Esophagus muscularis mucosa (tissue), 4 donors: ENCODE measurements at regions not wholly inside any gene's neighbourhood (a gene's known extent, or its start where the extent isn't known, plus 50 kb on each side); places are given as distances from the start of the nearest gene placed in this dataset.

Experiments used
- DNase-seq: peaks from one replicate; pipeline ENCODE4 v3.0.0-alpha.2; 2017; ENCODE audit errors: extremely low spot score
- H3K27ac ChIP-seq, 4 donors: fragments of 200-600 bp; sonication (generic); replicated peaks in 1 of 4; 1 replicate in 3 of 4; 2 replicates in 1 of 4; pipeline ENCODE4 v1.5.1; 2016 to 2019; ENCODE audit warnings: mild to moderate bottlenecking in 1 of 4
- H3K27me3 ChIP-seq, 4 donors: fragments of 200-600 bp; sonication (generic); one replicate each; pipeline versions ENCODE4 v1.5.1 to v1.6.0; 2016 to 2019
- H3K36me3 ChIP-seq, 4 donors: fragments of 200-600 bp; sonication (generic); one replicate each; pipeline ENCODE4 v1.5.1; 2016 to 2019
- H3K4me1 ChIP-seq, 4 donors: fragments of 200-600 bp; sonication (generic); one replicate each; pipeline ENCODE4 v1.5.1; 2016 to 2019
- H3K4me3 ChIP-seq, 4 donors: fragments of 200-600 bp; sonication (generic); 1 replicate in 2 of 4; 2 replicates in 2 of 4; pipeline ENCODE4 v1.5.1; 2016 to 2019; ENCODE audit warnings: mild to moderate bottlenecking in 4 of 4, moderate library complexity in 1 of 4
- H3K9me3 ChIP-seq, 4 donors: fragments of 200-600 bp; sonication (generic); 1 replicate in 3 of 4; 2 replicates in 1 of 4; pipeline ENCODE4 v1.5.1; 2016 to 2019
- CTCF ChIP-seq, 3 experiments: fragments of 200-600 bp in 2 of 3; fragments of 450-650 bp in 1 of 3; sonication (generic) in 2 of 3; IDR thresholded peaks; one replicate each; pipeline ENCODE4 v1.5.1; 2017 to 2019; ENCODE audit warnings: antibody characterized with exemption in 3 of 3, mild to moderate bottlenecking in 2 of 3, moderate library complexity in 1 of 3
- EP300 ChIP-seq: sonication (generic); formaldehyde crosslinking; IDR thresholded peaks from one replicate; pipeline ENCODE4 v1.6.1; 2017; ENCODE audit warnings: antibody characterized with exemption
- POLR2A ChIP-seq: fragments of 450-650 bp; IDR thresholded peaks from one replicate; pipeline ENCODE4 v1.6.1; 2017; ENCODE audit warnings: antibody characterized with exemption, moderate library complexity, mild to moderate bottlenecking, low read depth
- POLR2AphosphoS5 ChIP-seq, 2 donors: sonication (generic); formaldehyde crosslinking; IDR thresholded peaks; one replicate each; pipeline ENCODE4 v1.6.1; 2017; ENCODE audit warnings: antibody characterized with exemption in 2 of 2
- WGBS: methylation state at CpG from one replicate; pipeline ENCODE4 v1.1.5; 2018; 5-methylcytosine and 5-hydroxymethylcytosine counted together
- intact Hi-C: fragments of 100-400 bp; cut with DNase I; formaldehyde crosslinking; loops from one replicate; pipeline ENCODE4 v1.15.1; 2023

- H3K27me3 ChIP-seq: no peaks in the 10 kb centered on the region
- DNase-seq: no peak
- TF ChIP-seq CTCF (IDR thresholded peaks at IDR 0.05): no peak
- no peak for TF ChIP-seq POLR2AphosphoS5 (IDR thresholded peaks at IDR 0.05)
- TF ChIP-seq POLR2A: no peak
- no peak for TF ChIP-seq EP300
- H3K36me3 ChIP-seq: no peaks in the 10 kb centered on the region
- intact Hi-C loops: no loop called here
- no peaks in the 10 kb centered on the region for H3K9me3 ChIP-seq
- 96% methylated on average over 7 of the region's 7 CpGs for WGBS
- no peak overlapping the region for H3K4me3 ChIP-seq
- peaks cover 0 to 12% (median 10%) of the 10 kb centered on the region in 4 donors for H3K4me1 ChIP-seq
- H3K27ac ChIP-seq: no peak overlapping the region
These were observed 250.0 kb downstream of the KLF6 start for GRCh38 chr10:3535001-3535400.

- H3K27ac ChIP-seq: no peak overlapping the region
- no peaks in the 10 kb centered on the region for H3K27me3 ChIP-seq
- no peak for TF ChIP-seq POLR2AphosphoS5 (IDR thresholded peaks at IDR 0.05)
- TF ChIP-seq CTCF (IDR thresholded peaks at IDR 0.05): no peak
- TF ChIP-seq POLR2A: no peak
- no peak for TF ChIP-seq EP300
- peaks cover 4 to 14% (median 12%) of the 10 kb centered on the region in 4 donors for H3K4me1 ChIP-seq
- 96% methylated on average over 10 of the region's 10 CpGs for WGBS
- intact Hi-C loops: no loop called here
- H3K36me3 ChIP-seq: no peaks in the 10 kb centered on the region
- DNase-seq: no peak
- H3K9me3 ChIP-seq: no peaks in the 10 kb centered on the region
- no peak overlapping the region for H3K4me3 ChIP-seq
These were observed 250.6 kb downstream of the KLF6 start for GRCh38 chr10:3534433-3534832.

DNA sequence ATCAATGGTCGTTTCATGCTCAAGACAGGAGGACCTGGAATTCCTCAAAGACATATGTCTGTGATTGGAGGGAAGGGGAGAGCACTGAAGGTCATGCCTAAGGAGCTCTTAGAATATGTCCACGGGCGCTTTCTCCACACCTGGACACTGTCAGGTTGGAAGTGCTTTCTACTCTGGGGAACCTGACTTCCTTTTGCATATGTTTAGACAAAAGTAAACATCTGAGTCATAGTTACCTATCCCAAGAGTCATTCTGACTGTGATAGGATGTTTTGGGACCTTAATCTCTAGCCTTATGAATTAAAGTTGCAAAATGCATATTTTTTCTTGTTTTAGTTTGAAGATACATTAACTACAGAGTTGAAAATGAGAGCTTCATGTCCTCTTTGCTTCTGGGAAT is 251.7 kb downstream of the KLF6 start:
- Histone ChIP-seq H3K36me3 (no peaks in the 10 kb centered on the region), H3K4me1 (peaks cover 8 to 16% (median 13%) of the 10 kb centered on the region in 4 donors), H3K27ac (no peak overlapping the region), H3K4me3 (no peak overlapping the region), H3K27me3 (no peaks in the 10 kb centered on the region), H3K9me3 (no peaks in the 10 kb centered on the region)
- TF ChIP-seq POLR2AphosphoS5 (IDR thresholded peaks at IDR 0.05) (no peak), CTCF (IDR thresholded peaks at IDR 0.05) (no peak), POLR2A (no peak), EP300 (no peak)
- no peak for DNase-seq
- intact Hi-C loops: no loop called here
- 84% methylated on average over 3 of the region's 3 CpGs for WGBS

GRCh38 chr10:3532644-3533043 is 252.4 kb downstream of the KLF6 start:
- TF ChIP-seq POLR2A: no peak
- TF ChIP-seq EP300: no peak
- no peak for TF ChIP-seq POLR2AphosphoS5 (IDR thresholded peaks at IDR 0.05)
- no peak for TF ChIP-seq CTCF (IDR thresholded peaks at IDR 0.05)
- intact Hi-C loops: no loop called here
- H3K4me1 ChIP-seq: peaks cover 8 to 19% (median 16%) of the 10 kb centered on the region in 4 donors
- 92% methylated on average over 12 of the region's 12 CpGs for WGBS
- no peak overlapping the region for H3K27ac ChIP-seq
- no peaks in the 10 kb centered on the region for H3K27me3 ChIP-seq
- no peak for DNase-seq
- no peak overlapping the region for H3K4me3 ChIP-seq
- H3K9me3 ChIP-seq: no peaks in the 10 kb centered on the region
- H3K36me3 ChIP-seq: no peaks in the 10 kb centered on the region

- H3K36me3 ChIP-seq: no peaks in the 10 kb centered on the region
- no peak overlapping the region for H3K27ac ChIP-seq
- whole genome bisulfite sequencing: 95% methylated on average over 5 of the region's 5 CpGs
- intact Hi-C loops: no loop called here
- H3K27me3 ChIP-seq: no peaks in the 10 kb centered on the region
- H3K4me3 ChIP-seq: no peak overlapping the region
- H3K9me3 ChIP-seq: no peaks in the 10 kb centered on the region
- H3K4me1 ChIP-seq: peaks cover 16 to 29% (median 23%) of the 10 kb centered on the region in 4 donors
- no peak for DNase-seq
- no peak for TF ChIP-seq EP300
- TF ChIP-seq CTCF (IDR thresholded peaks at IDR 0.05): no peak
- TF ChIP-seq POLR2AphosphoS5 (IDR thresholded peaks at IDR 0.05): no peak
- no peak for TF ChIP-seq POLR2A
These were observed 253.3 kb downstream of the KLF6 start for GRCh38 chr10:3531670-3532069.
